H1 (cell line): ENCODE measurements at regions not wholly inside any gene's neighbourhood (a gene's known extent, or its start where the extent isn't known, plus 50 kb on each side); places are given as distances from the start of the nearest gene placed in this dataset.

ENCODE experiments used
- PHF8 ChIP-seq: fragments of 200-600 bp; sonication (generic); conservative IDR thresholded peaks from 2 replicates; pipeline ENCODE4 v1.7.1; 2012; ENCODE audit warnings: low read depth, mild to moderate bottlenecking, inconsistent platforms, low read length, moderate library complexity
- TF ChIP-seq, protein P1 (sequence below): fragments of 300-600 bp; sonication (generic); IDR thresholded peaks from 2 replicates; pipeline ENCODE4 v1.7.1; 2012; ENCODE audit warnings: low read length, moderate library complexity, mild to moderate bottlenecking, inconsistent platforms; ENCODE audit not compliant: insufficient replicate concordance

GRCh38 chr7:119943942-119944600 is 328.9 kb upstream of the KCND2 start (continued):
- TF ChIP-seq, protein P1, sequence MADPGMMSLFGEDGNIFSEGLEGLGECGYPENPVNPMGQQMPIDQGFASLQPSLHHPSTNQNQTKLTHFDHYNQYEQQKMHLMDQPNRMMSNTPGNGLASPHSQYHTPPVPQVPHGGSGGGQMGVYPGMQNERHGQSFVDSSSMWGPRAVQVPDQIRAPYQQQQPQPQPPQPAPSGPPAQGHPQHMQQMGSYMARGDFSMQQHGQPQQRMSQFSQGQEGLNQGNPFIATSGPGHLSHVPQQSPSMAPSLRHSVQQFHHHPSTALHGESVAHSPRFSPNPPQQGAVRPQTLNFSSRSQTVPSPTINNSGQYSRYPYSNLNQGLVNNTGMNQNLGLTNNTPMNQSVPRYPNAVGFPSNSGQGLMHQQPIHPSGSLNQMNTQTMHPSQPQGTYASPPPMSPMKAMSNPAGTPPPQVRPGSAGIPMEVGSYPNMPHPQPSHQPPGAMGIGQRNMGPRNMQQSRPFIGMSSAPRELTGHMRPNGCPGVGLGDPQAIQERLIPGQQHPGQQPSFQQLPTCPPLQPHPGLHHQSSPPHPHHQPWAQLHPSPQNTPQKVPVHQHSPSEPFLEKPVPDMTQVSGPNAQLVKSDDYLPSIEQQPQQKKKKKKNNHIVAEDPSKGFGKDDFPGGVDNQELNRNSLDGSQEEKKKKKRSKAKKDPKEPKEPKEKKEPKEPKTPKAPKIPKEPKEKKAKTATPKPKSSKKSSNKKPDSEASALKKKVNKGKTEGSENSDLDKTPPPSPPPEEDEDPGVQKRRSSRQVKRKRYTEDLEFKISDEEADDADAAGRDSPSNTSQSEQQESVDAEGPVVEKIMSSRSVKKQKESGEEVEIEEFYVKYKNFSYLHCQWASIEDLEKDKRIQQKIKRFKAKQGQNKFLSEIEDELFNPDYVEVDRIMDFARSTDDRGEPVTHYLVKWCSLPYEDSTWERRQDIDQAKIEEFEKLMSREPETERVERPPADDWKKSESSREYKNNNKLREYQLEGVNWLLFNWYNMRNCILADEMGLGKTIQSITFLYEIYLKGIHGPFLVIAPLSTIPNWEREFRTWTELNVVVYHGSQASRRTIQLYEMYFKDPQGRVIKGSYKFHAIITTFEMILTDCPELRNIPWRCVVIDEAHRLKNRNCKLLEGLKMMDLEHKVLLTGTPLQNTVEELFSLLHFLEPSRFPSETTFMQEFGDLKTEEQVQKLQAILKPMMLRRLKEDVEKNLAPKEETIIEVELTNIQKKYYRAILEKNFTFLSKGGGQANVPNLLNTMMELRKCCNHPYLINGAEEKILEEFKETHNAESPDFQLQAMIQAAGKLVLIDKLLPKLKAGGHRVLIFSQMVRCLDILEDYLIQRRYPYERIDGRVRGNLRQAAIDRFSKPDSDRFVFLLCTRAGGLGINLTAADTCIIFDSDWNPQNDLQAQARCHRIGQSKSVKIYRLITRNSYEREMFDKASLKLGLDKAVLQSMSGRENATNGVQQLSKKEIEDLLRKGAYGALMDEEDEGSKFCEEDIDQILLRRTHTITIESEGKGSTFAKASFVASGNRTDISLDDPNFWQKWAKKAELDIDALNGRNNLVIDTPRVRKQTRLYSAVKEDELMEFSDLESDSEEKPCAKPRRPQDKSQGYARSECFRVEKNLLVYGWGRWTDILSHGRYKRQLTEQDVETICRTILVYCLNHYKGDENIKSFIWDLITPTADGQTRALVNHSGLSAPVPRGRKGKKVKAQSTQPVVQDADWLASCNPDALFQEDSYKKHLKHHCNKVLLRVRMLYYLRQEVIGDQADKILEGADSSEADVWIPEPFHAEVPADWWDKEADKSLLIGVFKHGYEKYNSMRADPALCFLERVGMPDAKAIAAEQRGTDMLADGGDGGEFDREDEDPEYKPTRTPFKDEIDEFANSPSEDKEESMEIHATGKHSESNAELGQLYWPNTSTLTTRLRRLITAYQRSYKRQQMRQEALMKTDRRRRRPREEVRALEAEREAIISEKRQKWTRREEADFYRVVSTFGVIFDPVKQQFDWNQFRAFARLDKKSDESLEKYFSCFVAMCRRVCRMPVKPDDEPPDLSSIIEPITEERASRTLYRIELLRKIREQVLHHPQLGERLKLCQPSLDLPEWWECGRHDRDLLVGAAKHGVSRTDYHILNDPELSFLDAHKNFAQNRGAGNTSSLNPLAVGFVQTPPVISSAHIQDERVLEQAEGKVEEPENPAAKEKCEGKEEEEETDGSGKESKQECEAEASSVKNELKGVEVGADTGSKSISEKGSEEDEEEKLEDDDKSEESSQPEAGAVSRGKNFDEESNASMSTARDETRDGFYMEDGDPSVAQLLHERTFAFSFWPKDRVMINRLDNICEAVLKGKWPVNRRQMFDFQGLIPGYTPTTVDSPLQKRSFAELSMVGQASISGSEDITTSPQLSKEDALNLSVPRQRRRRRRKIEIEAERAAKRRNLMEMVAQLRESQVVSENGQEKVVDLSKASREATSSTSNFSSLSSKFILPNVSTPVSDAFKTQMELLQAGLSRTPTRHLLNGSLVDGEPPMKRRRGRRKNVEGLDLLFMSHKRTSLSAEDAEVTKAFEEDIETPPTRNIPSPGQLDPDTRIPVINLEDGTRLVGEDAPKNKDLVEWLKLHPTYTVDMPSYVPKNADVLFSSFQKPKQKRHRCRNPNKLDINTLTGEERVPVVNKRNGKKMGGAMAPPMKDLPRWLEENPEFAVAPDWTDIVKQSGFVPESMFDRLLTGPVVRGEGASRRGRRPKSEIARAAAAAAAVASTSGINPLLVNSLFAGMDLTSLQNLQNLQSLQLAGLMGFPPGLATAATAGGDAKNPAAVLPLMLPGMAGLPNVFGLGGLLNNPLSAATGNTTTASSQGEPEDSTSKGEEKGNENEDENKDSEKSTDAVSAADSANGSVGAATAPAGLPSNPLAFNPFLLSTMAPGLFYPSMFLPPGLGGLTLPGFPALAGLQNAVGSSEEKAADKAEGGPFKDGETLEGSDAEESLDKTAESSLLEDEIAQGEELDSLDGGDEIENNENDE = no peak
- TF ChIP-seq PHF8 = no peak
